HG03095 (cell line): ENCODE measurements at regions not wholly inside any gene's neighbourhood (a gene's known extent, or its start where the extent isn't known, plus 50 kb on each side); places are given as distances from the start of the nearest gene placed in this dataset.

ENCODE experiments used
- ATAC-seq: cut with Tn5 transposase; IDR thresholded peaks from one replicate; pipeline ENCODE4 v1.9.1; 2021; ENCODE audit warnings: moderate library complexity; ENCODE audit not compliant: unreplicated experiment

DNA sequence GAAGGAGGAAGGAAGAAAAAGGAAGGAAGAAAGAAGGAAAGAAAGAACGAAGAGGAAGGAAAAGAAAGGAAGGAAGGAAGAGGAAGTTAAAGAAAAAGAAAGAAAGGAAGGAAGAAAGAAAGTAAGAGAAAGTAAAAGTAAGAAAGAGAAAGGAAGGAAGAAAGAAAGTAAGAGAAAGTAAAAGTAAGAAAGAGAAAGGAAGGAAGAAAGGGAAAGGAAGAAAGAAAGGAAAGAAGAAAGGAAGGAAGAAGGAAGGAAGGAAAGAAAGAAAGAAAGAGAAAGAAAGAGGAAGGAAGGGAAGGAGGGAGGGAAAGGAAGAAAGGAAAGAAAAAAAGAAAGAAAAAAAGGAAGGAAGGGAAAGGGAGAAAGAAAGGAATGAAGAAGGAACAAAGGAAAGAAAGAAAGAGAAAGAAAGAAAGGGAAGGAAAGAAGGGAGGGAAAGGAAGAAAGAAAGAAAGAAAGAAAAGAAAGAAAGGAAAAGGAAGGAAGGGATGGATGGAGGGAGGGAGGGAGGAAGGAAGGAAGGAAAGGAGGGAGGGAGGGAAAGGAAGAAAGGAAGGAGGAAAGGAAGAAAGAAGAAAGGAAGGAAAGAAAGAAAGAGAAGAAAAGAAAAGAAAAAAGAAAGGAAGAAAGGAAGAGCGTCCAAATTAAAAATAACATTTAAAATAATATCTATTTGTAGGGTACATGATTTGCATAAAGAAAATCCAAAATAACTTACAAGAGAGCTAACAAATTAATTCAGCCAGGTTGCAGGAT is 827.9 kb downstream of the TSN start:
- ATAC-seq: no peak

DNA sequence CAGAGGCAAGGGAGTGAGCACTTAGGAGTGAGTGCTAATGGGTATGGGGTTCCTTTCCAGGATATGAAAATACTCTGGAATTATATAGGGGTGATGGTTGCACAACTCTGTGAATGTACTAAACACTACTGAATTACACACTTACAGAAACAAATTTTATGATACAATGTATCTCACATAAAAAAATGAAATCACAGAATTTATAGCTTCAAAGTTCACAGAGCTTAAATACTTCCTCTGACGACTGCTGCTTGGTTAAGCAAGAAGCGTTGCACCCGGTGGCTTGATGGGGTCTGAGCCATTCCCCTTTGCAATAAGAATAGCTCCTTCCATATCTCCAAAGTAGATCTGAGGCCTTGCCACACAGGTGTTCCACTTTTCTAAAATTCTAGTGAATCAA is 835.1 kb downstream of the TSN start:
- ATAC-seq: no peak

DNA sequence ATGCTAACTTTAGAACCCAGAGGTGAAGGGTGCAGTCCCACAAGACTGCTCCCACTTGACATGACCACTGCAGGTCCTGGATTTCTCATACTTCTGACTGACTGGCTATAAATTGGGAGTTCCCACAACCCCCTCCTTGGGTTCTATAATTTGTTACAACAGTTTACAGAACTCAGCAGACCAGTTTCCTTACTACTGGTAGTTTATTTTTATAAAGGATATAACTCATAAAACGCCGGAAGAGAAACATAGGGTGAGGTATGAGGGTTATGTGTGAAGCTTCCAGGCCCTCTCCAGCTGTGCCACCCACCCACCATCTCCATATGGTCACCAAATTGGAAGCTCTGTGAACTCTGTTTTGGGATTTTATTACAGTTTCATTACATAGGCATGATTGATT is 839.6 kb downstream of the TSN start:
- no peak for ATAC-seq

DNA sequence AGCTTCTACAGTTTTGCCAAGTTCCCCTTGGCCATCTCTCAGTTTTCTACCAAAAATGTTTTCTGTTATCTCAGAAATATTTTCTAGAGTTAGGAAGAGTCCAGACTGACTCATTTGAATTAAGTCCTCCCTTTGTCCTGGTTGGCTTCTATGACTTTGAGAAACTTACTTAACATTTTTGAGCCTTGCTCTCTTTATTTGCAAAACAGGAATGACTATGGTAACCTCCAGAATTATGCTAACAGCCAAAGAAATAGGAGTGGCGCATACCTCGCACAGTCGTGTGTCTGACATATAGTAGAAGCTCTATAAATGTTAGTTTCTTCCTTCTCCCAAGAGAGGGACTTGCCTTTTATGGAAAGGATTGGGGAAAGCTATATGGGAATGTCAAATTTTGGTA is 841.1 kb downstream of the TSN start:
- ATAC-seq: no peak

DNA sequence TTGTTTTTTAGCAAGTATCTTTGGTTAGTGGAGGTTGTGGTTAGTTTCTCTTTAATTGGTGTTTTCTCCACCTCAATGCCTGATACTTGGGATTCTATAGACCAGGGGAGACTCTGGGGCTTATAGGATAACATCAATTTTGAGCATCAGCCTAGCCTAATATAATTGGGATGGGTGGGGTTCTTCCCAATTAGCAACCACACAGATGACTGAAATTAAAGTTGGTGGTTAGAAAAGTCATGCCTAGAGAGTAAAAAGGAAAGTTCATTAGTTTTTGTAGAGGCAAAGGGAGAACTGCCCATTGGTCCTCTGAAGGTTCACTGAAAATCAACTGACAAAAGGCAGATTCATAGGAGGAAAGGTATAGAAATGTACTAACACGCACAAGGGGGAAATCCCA is 843.3 kb downstream of the TSN start:
- ATAC-seq: no peak

DNA sequence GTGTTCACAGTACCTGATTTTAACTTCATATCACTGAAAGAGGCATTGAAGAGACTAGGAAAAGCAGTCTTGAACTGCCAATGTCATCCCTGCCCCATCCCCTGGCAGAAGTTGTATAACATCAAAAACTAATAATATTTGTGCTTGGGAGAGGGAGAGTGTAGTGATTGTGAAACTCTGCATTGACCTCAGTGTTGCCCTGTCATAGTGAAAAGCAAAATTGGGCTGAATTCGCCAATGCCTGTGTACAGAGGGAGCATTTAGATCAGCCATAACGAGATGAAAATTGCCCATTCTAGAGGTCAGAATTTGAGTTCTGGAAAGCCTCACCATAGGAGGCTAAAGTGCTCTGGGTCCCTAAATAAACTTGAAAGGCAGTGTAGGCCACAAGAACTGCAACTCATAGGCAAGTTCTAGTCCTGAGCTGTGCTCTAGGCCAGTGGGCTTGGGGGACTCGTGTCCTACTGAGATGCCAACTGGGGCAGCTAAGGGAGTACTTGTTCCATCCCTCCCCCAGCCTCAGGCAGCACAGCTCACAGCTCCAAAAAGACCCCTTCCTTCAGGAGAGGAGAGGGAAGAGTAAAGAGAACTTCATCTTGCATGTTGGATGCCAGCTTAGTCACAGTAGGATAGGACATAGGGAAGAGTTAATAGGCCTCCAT is 855.6 kb downstream of the TSN start:
- ATAC-seq: no peak

DNA sequence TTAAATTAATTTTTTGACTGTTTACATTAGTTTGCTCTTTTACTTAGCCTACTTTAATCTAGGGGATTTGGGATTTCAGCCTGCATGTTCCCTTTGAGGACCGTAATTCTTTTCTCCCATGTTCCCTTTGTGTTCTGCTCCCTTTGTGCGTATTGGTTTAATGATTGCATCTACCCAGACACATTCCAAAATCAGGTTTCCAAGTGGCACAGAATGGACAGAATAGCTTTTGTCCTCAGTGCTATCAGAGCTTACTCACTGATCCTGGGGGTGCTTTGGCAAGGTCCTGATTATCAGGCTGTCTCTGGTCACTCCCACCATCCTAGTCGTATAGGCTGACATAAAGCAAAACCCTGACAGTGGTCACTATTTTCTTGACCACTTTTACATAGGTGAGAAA is 867.5 kb downstream of the TSN start:
- no peak for ATAC-seq

DNA sequence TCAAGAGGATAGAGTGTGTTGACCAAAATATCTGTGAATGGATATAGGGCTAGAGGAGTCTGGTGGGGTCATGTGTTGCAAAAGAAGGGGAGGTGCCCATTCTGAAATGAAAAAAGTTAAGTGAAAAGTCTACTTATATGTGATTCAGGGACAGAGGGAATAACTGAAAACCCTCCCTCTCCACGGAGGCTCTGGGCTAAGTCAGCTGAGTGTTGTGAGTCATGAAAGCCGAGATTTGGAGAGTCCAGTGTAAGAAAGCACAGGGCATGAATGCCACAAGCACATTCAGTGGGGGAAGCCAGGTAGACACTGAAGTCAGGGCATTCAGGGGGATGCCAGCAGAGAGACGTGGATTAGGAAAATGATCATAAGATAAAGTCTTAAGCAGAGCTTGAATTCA is 871.9 kb downstream of the TSN start:
- ATAC-seq: no peak

DNA sequence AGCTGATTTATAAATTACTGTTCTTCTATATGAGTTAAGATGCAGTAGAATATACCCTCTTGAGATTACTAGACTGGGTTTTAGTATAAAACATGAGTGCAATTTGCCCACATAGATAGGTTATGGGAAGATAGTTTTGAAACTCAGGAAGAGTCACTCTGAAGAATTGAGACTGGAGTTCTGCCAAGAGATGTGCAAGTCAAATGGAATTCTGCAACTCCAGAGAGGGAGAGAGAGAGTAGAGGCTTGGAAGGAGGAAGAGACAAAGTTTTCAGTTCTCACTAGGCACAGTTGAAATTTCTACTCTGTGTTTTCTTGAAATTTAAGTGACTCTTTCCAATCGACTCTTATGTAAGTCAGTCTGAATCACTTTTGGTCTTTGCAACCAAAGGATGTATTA is 878.8 kb downstream of the TSN start:
- ATAC-seq: no peak

DNA sequence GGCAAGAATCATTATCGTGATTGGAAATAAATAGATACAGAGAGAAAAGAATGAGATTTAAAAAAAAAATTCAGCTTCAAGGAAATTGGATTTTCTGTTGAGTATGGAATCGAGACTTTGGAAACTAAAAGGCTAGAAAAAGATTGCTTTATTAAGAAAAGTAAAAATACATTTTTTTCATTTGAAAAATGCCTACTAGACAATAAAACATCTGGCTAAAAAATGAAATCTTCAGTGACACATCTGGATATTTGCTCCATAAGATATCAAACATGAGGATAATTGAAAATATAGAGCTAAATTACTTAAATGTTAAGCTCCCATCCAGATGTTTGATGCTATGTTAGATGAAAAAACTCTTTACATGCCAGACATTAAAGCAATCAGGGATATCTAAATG is 879.5 kb downstream of the TSN start:
- ATAC-seq: no peak

DNA sequence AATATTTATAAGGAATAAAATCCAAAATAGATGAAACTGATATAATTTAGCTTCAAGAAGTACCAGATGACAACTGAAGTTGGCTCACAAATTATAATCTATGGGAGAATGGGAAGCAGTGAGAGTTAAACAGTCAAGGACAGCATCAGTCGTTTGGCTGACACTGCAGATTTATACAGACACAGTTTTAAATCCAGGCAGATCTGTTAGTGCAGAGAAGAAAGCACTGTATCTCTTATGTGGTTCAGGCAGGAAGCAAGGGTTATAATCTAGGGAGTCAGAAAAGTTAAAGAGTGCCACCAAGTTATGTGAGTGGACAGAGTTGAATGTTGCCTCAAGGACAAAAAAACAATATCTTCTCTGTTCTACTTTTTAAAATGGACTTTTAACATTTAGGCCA is 880.2 kb downstream of the TSN start:
- ATAC-seq: no peak

DNA sequence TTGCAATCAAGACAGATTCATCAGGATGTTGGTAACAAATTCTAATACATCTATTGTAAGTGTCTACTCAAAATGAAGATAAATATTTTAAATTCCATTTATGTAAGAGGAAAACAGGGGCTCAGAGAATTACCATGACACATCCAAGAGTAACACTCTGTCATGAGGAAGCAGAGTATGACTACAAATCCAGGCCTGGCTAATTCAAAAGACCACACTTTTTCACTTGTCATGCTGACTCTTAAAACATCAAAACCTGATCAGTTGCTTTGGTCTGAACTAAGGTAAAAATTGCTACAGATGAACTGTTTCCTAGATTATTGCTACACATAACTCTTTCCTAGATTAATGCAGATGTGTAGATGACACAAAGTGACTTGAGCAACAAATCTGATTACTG is 880.6 kb downstream of the TSN start:
- ATAC-seq: no peak

DNA sequence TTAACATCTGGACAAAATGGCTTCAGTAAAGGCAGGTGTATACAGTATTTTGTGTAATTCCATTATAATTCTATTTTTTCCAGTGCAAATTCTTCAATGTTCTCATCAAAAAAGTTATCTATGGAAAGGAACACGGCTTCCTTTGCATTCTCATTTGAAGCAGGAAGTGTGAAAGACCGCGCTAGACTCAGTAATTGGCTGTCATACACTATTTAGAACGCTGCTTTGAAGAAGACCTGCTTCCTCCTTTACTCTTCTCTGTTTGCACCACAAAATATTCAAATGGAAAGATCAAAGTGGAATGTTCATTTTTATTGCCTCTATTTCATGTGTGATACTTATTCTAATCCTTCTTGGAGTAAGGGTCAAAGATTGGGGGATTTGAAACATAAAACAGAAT is 883.7 kb downstream of the TSN start:
- ATAC-seq: no peak

DNA sequence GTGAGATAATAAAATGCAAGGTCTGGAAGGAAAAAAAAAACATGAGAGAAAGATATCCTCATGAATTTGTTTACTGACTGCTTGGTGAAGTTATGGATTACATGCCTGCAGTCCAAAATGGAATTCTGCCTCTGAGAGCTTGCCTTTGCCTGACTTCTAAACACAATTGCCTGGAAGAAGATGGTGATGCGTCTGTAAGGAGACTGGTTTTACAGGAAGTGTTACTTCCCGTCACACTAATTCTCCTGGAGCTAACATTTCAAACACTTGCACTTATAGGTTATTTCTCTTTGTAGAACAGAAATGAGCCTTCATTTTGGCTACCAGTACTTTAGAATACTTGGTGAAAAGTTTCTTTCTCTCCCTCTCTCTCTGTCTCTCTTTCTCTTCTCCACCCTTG is 884.3 kb downstream of the TSN start:
- no peak for ATAC-seq

DNA sequence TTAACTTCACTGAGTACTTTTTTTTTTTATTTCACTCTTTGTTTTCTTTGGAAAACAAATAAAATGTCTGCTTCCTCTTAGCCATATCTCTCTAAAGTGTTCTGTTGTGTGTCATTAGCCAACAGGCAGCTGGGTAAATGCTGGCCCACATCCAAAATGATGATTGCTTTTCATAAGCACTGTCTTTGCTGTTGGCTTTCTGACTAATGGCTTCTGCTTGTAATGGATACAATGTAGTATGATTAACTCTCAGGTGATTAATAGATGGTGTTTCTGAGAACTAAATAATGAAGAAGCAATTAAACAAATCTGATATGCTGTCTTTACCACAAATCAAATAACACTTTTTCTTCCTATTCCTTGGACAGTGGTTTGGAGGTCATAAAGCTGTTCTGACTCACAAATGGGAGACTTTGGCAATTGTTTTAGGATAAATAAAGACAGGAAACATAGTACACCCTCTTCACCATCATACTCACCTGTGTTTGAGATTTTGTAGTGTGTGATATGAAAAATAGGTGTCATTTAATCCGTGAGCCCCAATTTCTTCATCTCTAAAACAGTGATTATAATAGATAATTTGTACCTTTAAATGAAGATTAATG is 888.4 kb downstream of the TSN start:
- ATAC-seq: no peak

DNA sequence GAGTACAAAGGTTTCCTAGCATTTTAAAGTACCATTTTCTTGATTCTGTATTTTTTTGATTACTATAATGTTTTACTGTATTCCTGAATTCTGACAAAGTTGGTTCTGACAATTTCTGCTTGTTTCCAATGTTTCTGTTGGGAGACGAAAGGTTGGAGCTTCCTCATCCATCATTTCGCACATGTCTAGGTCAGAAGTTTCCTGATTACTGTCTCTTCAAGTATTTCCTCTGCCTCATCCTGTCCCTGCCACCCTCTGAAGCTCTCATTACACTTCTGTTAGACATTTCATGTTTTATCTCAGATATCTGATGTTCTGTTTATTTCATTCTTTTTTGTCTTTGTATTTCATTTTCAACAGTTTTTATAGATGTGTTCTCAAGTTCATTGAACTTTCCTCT is 895.8 kb downstream of the TSN start:
- no peak for ATAC-seq

DNA sequence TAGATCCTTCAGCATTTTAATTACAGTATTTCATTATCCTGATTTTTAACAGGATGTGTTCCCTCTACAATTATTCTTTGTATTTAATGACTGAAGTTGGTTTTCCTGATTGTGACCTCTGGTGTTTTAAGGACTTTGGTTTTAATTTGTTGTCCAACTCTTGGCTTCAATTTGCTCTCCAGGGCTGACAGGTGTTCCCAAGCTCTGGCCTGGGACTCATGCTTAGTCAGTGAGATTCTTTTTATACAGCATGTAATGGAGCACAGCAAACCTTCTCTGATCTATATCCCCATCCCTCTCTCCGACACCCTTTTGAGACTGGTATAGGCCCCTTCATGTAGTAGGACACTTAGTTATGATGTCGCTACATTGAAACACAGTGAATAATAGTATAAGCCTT is 896.3 kb downstream of the TSN start:
- ATAC-seq: no peak

DNA sequence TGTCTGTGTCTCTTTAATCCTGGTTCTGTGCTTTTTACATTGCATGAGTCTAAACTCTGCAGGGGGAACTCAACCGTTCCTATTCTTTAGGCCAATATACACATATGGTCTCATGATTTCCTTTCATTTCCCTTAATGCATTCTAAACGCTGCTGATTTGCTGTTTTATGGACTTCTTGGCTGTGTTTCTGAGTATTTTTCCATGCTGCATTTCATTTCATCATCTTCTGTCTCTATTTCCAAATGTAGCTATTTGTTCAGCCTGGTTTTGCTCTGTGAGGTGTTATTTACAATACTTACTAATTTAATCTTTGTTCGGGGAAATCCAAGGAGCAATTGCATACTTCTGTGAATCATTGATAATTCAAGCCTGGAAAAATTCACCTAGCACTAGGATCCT is 897.2 kb downstream of the TSN start:
- no peak for ATAC-seq

DNA sequence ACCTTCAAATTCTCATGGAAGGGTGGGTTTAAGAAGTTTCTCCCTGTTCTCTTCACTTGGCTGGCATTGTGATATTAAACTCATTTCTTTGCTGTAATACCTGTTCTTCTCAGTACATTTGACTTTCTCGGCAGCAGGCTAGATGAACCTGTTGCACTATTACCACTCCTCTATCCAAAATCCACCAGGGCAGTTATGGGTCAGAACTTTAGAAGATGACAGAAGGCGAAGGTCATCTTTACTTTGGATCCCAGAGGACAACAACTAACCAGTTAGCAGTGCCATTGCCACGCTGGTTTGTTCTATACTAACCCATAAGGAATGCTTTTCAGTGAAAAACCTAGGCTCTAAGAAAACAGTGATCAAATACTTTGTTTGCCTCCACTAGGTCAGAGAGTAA is 901.0 kb downstream of the TSN start:
- no peak for ATAC-seq

DNA sequence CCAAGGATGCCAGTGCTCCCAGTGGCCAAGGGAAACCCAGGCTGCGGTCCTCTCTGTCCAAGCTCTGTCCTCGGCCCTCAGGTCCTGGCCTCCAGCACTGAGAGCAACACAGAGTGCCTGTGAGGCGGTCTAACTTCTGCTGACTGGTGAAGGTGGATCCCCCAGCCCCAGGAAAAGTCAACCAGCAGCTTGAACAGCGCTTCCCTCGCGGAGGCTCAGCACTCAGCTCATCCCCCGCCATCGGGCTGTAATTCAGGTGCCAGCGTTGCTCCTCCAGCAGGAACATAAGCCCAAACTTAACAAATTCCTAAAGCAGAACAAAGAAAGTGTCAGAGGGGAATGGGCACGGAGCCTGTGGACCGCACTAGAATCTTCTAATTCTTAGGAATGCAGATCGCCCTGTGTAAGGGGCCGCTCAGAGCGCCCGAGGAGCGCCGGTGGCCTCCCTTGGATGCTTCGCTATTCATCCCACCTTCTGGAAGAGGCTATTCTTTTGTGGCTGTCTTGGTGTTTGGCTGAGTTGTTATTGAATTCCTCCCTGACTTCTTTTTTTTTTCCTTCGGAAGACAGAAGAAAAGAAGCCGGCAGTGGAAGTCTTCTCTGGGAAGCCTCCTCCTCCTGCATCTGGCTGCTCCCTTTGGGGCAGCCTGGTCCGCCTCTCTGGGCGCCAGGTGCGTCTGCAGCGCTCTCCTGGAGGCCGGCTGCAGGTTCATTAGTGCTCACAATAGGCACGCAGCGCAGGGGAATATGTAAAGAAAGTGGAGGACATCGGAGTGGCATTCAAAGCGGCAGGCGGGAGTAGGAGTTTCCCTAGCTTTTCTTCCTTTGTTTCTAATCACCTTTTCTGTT is 905.6 kb downstream of the TSN start:
- no peak for ATAC-seq

DNA sequence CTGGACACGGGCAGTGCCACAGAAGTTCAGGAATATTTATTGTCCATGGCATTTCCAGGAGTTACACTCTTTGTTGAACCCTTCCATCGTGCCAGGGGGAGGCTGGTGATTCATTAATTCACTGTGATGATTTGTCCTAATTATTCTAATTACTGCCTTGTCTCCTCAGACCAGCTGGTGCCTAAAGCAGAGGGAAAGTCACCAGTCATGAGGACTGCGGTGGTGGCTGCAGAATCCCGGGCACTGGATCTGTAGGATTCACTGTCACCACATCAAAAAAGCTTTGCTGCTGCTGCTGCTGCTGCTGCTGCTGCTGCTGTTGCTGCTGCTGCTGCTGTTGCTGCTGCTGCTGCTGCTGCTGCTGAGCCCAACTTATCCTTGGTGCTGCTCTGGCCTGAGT is 908.2 kb downstream of the TSN start:
- ATAC-seq: no peak

DNA sequence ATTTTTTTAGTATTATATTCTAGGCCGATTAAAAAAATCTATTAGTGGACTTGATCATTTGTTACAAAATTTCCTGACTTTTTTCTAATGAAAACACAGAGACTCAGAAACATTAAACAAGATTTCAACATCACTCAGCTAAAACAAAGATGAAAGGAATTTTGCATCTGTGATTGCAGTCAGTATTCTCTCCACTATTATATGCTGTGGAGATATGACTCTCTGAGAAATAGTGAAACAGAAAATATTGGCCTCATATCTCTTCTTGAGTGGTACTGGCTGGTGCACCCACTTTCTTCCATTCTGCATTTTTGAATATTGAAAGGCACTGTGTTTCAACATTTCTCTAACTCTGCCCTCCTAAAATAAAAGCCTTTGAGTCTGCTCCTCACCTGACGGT is 914.2 kb downstream of the TSN start:
- ATAC-seq: no peak
